Ishikawa (cell line): ENCODE measurements at regions not wholly inside any gene's neighbourhood (a gene's known extent, or its start where the extent isn't known, plus 50 kb on each side); places are given as distances from the start of the nearest gene placed in this dataset.

Experiments used
- CEBPB ChIP-seq: IDR thresholded peaks from 2 replicates; pipeline ENCODE4 v1.6.1; 2012
- CREB1 ChIP-seq: IDR thresholded peaks from 2 replicates; pipeline ENCODE4 v1.6.1; 2012; ENCODE audit warnings: low read depth
- EGR1 ChIP-seq: IDR thresholded peaks from 2 replicates; pipeline ENCODE4 v1.6.1; 2012
- EP300 ChIP-seq: IDR thresholded peaks from 2 replicates; pipeline ENCODE4 v1.6.1; 2012; ENCODE audit warnings: borderline replicate concordance
- FOXM1 ChIP-seq: IDR thresholded peaks from 2 replicates; pipeline ENCODE4 v1.6.1; 2012; ENCODE audit warnings: low read depth, borderline replicate concordance
- NFIC ChIP-seq: IDR thresholded peaks from 2 replicates; pipeline ENCODE4 v1.6.1; 2012
- TAF1 ChIP-seq: IDR thresholded peaks from 2 replicates; pipeline ENCODE4 v1.6.1; 2012; ENCODE audit warnings: low read depth, mild to moderate bottlenecking
- YY1 ChIP-seq: IDR thresholded peaks from 2 replicates; pipeline ENCODE4 v1.6.1; 2012; ENCODE audit warnings: low read depth
- TF ChIP-seq, protein P1 (sequence below): IDR thresholded peaks from 2 replicates; pipeline ENCODE4 v1.6.1; 2012; ENCODE audit warnings: low read depth, mild to moderate bottlenecking
- TF ChIP-seq, protein P2 (sequence below): IDR thresholded peaks from 2 replicates; pipeline ENCODE4 v1.6.1; 2012
- TF ChIP-seq, protein P3 (sequence below): IDR thresholded peaks from 2 replicates; pipeline ENCODE4 v1.6.1; 2012

DNA sequence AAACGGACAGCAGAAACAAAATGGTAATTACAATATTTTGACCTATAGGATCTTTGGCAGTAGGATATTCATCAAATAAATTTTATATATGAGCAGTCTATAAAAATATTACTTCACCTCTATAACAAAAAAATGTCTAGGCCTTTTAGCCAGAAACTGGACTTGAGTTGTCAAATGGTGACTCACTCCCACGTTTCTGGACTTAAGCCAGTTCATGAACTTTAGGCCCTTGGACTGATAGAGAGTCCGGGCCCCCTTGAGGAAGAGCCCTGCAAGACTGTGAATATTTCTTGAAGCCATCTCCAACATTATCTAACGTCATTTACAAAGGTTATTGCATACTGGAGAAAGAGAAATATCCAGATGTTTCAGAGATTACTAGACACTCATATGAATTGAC is 106.8 kb upstream of the FAM47A start:
- TF ChIP-seq, protein P1, sequence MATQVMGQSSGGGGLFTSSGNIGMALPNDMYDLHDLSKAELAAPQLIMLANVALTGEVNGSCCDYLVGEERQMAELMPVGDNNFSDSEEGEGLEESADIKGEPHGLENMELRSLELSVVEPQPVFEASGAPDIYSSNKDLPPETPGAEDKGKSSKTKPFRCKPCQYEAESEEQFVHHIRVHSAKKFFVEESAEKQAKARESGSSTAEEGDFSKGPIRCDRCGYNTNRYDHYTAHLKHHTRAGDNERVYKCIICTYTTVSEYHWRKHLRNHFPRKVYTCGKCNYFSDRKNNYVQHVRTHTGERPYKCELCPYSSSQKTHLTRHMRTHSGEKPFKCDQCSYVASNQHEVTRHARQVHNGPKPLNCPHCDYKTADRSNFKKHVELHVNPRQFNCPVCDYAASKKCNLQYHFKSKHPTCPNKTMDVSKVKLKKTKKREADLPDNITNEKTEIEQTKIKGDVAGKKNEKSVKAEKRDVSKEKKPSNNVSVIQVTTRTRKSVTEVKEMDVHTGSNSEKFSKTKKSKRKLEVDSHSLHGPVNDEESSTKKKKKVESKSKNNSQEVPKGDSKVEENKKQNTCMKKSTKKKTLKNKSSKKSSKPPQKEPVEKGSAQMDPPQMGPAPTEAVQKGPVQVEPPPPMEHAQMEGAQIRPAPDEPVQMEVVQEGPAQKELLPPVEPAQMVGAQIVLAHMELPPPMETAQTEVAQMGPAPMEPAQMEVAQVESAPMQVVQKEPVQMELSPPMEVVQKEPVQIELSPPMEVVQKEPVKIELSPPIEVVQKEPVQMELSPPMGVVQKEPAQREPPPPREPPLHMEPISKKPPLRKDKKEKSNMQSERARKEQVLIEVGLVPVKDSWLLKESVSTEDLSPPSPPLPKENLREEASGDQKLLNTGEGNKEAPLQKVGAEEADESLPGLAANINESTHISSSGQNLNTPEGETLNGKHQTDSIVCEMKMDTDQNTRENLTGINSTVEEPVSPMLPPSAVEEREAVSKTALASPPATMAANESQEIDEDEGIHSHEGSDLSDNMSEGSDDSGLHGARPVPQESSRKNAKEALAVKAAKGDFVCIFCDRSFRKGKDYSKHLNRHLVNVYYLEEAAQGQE = no peak
- TF ChIP-seq EGR1 (no peak), FOXM1 (no peak), CEBPB (no peak), NFIC (no peak), CREB1 (no peak), EP300 (no peak), YY1 (no peak), TAF1 (no peak)
- TF ChIP-seq, protein P2, sequence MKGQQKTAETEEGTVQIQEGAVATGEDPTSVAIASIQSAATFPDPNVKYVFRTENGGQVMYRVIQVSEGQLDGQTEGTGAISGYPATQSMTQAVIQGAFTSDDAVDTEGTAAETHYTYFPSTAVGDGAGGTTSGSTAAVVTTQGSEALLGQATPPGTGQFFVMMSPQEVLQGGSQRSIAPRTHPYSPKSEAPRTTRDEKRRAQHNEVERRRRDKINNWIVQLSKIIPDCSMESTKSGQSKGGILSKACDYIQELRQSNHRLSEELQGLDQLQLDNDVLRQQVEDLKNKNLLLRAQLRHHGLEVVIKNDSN = no peak
- TF ChIP-seq, protein P3, sequence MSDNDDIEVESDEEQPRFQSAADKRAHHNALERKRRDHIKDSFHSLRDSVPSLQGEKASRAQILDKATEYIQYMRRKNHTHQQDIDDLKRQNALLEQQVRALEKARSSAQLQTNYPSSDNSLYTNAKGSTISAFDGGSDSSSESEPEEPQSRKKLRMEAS = no peak
